B cell (primary cell): ENCODE measurements at regions not wholly inside any gene's neighbourhood (a gene's known extent, or its start where the extent isn't known, plus 50 kb on each side); places are given as distances from the start of the nearest gene placed in this dataset.

Source experiments
- EZH2 ChIP-seq: IDR thresholded peaks from 2 replicates; pipeline ENCODE4 v1.6.1; 2012; ENCODE audit warnings: borderline replicate concordance, low read depth, mild to moderate bottlenecking, moderate library complexity, low read length; ENCODE audit not compliant: insufficient read depth, poor library complexity, severe bottlenecking
- TF ChIP-seq, protein P1 (sequence below): fragments of 200-600 bp; IDR thresholded peaks from one replicate; pipeline ENCODE4 v1.8.0; 2022; ENCODE audit warnings: antibody characterized with exemption, mild to moderate bottlenecking

DNA sequence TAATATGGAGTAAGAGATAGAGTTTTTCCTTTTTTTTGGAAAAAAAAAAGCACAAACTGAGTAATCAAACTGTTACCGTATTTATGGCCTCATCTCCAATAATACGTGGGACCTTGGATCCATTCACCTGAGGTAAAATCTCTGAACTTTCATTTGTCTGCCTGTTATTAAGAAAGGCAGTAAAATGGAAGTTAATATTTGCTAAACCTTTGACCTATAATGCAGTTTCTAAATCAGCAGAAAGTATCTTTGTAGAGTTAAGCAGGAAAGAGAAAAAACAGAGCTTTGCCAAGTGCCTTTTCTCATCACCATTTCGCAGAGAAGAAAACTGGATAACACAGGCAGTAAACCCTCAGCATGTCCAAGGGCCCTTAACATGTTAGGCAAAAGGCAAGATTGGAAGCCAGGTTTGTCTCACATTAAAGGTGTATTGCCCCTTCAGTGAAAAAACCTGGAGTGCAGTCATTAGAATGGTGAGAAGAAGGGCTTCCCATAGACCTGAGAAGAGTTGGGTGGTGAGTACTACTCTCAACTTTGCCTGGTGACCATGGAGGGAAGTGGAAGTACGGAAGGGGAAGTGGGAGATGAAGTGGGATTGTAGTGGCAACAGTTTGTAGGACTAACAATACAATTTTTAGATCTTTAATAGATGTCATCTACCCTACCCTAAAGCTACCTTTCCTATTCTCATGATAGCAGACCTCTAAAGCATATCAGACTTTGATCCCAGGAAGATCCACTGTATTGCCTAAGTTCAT is 65.4 kb upstream of the GRAMD2B start:
- TF ChIP-seq, protein P1, sequence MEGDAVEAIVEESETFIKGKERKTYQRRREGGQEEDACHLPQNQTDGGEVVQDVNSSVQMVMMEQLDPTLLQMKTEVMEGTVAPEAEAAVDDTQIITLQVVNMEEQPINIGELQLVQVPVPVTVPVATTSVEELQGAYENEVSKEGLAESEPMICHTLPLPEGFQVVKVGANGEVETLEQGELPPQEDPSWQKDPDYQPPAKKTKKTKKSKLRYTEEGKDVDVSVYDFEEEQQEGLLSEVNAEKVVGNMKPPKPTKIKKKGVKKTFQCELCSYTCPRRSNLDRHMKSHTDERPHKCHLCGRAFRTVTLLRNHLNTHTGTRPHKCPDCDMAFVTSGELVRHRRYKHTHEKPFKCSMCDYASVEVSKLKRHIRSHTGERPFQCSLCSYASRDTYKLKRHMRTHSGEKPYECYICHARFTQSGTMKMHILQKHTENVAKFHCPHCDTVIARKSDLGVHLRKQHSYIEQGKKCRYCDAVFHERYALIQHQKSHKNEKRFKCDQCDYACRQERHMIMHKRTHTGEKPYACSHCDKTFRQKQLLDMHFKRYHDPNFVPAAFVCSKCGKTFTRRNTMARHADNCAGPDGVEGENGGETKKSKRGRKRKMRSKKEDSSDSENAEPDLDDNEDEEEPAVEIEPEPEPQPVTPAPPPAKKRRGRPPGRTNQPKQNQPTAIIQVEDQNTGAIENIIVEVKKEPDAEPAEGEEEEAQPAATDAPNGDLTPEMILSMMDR, result no peak
- no peak for TF ChIP-seq EZH2
